Neuronal stem cell (in vitro differentiated cells): ENCODE measurements at regions not wholly inside any gene's neighbourhood (a gene's known extent, or its start where the extent isn't known, plus 50 kb on each side); places are given as distances from the start of the nearest gene placed in this dataset.

Source experiments
- DNase-seq: peaks from one replicate; pipeline ENCODE4 v3.0.0-alpha.2; 2013; ENCODE audit warnings: low spot score
- H2AFZ ChIP-seq: one replicate; pipeline ENCODE4 v1.6.1; 2013; ENCODE audit warnings: mild to moderate bottlenecking, low read length, inconsistent platforms
- H2AK5ac ChIP-seq: 2 replicates; pipeline ENCODE4 v1.6.1; 2013; ENCODE audit warnings: low read depth, mild to moderate bottlenecking, inconsistent platforms, low read length, moderate library complexity, mixed read lengths
- H2BK120ac ChIP-seq: 2 replicates; pipeline ENCODE4 v1.6.1; 2013; ENCODE audit warnings: low read depth, mild to moderate bottlenecking, inconsistent platforms, low read length, moderate library complexity, mixed read lengths
- H2BK12ac ChIP-seq: one replicate; pipeline ENCODE4 v1.6.1; 2013; ENCODE audit warnings: low read length, inconsistent platforms
- H2BK15ac ChIP-seq: 2 replicates; pipeline ENCODE4 v1.6.1; 2013; ENCODE audit warnings: mild to moderate bottlenecking, low read length, inconsistent platforms, mixed read lengths
- H2BK5ac ChIP-seq: one replicate; pipeline ENCODE4 v1.6.1; 2013; ENCODE audit warnings: inconsistent platforms, mild to moderate bottlenecking, low read length, moderate library complexity
- H3K14ac ChIP-seq: one replicate; pipeline ENCODE4 v1.6.1; 2013; ENCODE audit warnings: low read length, inconsistent platforms
- H3K18ac ChIP-seq: 2 replicates; pipeline ENCODE4 v1.6.1; 2013; ENCODE audit warnings: low read length, inconsistent platforms
- H3K23ac ChIP-seq: 2 replicates; pipeline ENCODE4 v1.6.1; 2013; ENCODE audit warnings: low read depth, mild to moderate bottlenecking, mixed read lengths, low read length, inconsistent platforms; ENCODE audit not compliant: poor library complexity
- H3K27ac ChIP-seq: replicated peaks from 3 replicates; pipeline ENCODE4 v1.5.1; 2013; ENCODE audit warnings: low read length, inconsistent platforms
- H3K27me3 ChIP-seq, 3 experiments: 2 replicates each; pipeline ENCODE4 v1.6.1; 2013; ENCODE audit warnings: low read length in 3 of 3, mild to moderate bottlenecking in 2 of 3, inconsistent platforms in 1 of 3, low read depth in 1 of 3, mixed read lengths in 1 of 3, moderate library complexity in 1 of 3; ENCODE audit not compliant: control insufficient read depth in 3 of 3, insufficient read depth in 3 of 3
- H3K36me3 ChIP-seq, 2 donors: replicated peaks in 1 of 2; 2 replicates each; pipeline ENCODE4 v1.6.1; 2013; ENCODE audit warnings: low read length in 2 of 2; ENCODE audit not compliant: control insufficient read depth in 2 of 2, insufficient read depth in 2 of 2
- H3K4ac ChIP-seq: 2 replicates; pipeline ENCODE4 v1.6.1; 2013; ENCODE audit warnings: inconsistent platforms, mild to moderate bottlenecking, low read length, moderate library complexity
- H3K4me1 ChIP-seq, 2 donors: 1 replicate in 1 of 2; 2 replicates in 1 of 2; pipeline ENCODE4 v1.6.1; 2013; ENCODE audit warnings: low read length in 2 of 2, low read depth in 1 of 2; ENCODE audit not compliant: control insufficient read depth in 2 of 2, insufficient read depth in 1 of 2
- H3K4me2 ChIP-seq: one replicate; pipeline ENCODE4 v1.6.1; 2013; ENCODE audit warnings: mild to moderate bottlenecking, low read length, inconsistent platforms; ENCODE audit not compliant: insufficient read depth, poor library complexity, severe bottlenecking
- H3K4me3 ChIP-seq, 2 donors: 2 replicates each; pipeline ENCODE4 v1.5.1; 2013; ENCODE audit warnings: low read length in 2 of 2, mild to moderate bottlenecking in 2 of 2, inconsistent platforms in 1 of 2, moderate library complexity in 1 of 2
- H3K79me1 ChIP-seq: one replicate; pipeline ENCODE4 v1.6.1; 2013; ENCODE audit warnings: low read depth, mild to moderate bottlenecking, inconsistent platforms, low read length, moderate library complexity
- H3K9ac ChIP-seq: one replicate; pipeline ENCODE4 v1.6.1; 2013; ENCODE audit warnings: mild to moderate bottlenecking, low read depth, low read length, inconsistent platforms; ENCODE audit not compliant: poor library complexity
- H3K9me3 ChIP-seq, 2 donors: replicated peaks in 1 of 2; 2 replicates each; pipeline versions ENCODE3 to v1.6.1; 2013; ENCODE audit warnings: low read length in 2 of 2, mild to moderate bottlenecking in 2 of 2, inconsistent platforms in 1 of 2, low read depth in 1 of 2, mixed read lengths in 1 of 2, moderate library complexity in 1 of 2; ENCODE audit not compliant: control insufficient read depth in 2 of 2, insufficient read depth in 1 of 2
- H4K8ac ChIP-seq: one replicate; pipeline ENCODE4 v1.6.1; 2013; ENCODE audit warnings: low read depth, mild to moderate bottlenecking, inconsistent platforms, low read length, moderate library complexity
- H4K91ac ChIP-seq: one replicate; pipeline ENCODE4 v1.6.1; 2013; ENCODE audit warnings: low read length, low read depth, mild to moderate bottlenecking, inconsistent platforms; ENCODE audit not compliant: poor library complexity
- WGBS, 2 donors: extraction: QIAGEN DNeasy Blood & Tissue Kit; methylation state at CpG; one replicate each; pipeline ENCODE4 v1.1.7; 2013; ENCODE audit warnings: missing lambda C conversion rate in 2 of 2, mixed read lengths in 1 of 2; ENCODE audit not compliant: insufficient read length in 2 of 2, insufficient replicate concordance in 1 of 2; ENCODE audit errors: extremely low coverage in 2 of 2; 5-methylcytosine and 5-hydroxymethylcytosine counted together

DNA sequence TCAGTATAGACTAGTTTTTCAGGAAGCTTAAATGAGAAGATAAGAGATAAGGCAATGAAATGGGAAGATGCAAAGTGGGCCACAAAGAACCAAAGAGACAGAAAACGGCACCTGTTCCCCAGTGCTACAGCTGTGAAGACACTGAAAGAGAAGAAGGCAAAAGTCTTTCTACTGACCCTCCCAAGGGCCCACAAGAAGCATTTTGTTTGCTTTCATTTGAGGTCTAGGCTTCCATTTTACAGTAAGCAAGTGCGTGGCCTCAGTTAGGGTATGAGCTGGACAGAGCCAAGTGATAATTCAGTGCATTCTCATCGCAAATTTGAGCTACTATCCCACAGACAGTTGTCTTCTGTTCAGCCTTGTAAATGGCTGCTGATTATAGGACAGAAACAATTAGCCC, 53.4 kb upstream of the STK17B start:
- no peak for DNase-seq

DNA sequence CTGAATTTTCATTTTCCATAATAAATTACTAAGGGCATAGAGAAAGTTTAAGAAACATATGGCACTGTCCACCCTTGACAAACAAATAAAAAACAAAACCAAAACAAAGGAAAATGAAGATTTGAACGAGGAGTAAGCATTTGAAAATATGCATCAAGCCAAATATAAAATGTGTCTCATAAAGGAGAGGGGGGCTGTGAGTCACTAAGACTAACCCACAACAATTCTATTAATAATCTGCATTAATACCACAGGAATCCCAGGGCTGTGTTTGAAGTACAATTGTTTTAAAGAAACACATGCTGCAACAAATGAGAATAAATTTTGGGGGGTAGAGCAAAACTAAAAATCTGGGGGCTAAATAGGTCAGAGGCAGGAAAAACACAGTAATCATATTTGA, 53.8 kb upstream of the STK17B start:
- H2BK5ac ChIP-seq, result no peak overlapping the region

More for the DNA sequence above, 53.4 kb upstream of the STK17B start:
- Histone ChIP-seq H3K27ac (no peak overlapping the region), H3K23ac (no peak overlapping the region), H3K9ac (no peak overlapping the region), H3K4me2 (no peak overlapping the region), H2AFZ (no peak overlapping the region), H4K91ac (no peak overlapping the region), H3K79me1 (no peaks in the 10 kb centered on the region), H2AK5ac (no peak overlapping the region), H3K14ac (no peak overlapping the region), H3K36me3 (no peaks in the 10 kb centered on the region), H3K4ac (no peak overlapping the region), H3K4me3 (no peak overlapping the region), H4K8ac (no peak overlapping the region), H2BK120ac (no peak overlapping the region), H3K27me3 (no peaks in the 10 kb centered on the region), H2BK12ac (no peak overlapping the region), H3K4me1 (no peaks in the 10 kb centered on the region), H2BK5ac (no peak overlapping the region), H3K9me3 (no peaks in the 10 kb centered on the region), H3K18ac (no peak overlapping the region), H2BK15ac (no peak overlapping the region)
- WGBS, 2 donors, result no CpG with 5 or more reads among the region's 3 CpGs

DNA sequence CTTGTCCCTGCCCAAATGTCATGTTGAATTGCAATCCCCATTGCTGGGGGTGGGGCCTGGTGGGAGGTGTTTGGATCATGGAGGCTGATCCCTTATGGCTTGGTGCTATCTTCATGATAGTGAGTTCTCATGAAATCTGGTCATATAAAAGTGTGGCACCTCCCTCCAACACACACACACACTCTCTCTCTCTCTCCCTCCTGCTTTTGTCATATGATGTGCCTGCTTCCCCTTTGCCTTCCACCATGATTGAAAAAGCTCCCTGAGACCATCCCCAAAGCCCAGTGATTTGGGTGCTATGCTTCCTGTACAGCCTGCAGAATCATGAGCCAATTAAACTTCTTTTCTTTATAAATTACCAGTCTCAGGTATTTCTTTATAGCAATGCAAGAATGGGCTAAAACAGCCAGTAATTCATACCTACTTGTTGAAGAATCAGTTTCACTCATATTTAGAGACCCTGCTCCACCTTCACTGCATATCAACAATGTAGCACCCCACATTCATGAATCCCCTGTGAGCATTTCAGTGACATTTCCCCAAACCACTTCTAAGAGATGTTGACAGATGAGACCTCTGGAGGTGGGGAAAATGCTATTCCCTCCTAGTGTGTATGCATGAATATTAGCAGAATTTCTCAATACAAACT, 54.8 kb upstream of the STK17B start:
- Histone ChIP-seq H2AK5ac (no peak overlapping the region), H2BK5ac (no peak overlapping the region), H4K91ac (no peak overlapping the region), H3K36me3 (no peaks in the 10 kb centered on the region), H3K27me3 (no peaks in the 10 kb centered on the region), H2AFZ (no peak overlapping the region), H2BK12ac (no peak overlapping the region), H3K18ac (no peak overlapping the region), H3K4ac (no peak overlapping the region), H3K27ac (no peak overlapping the region), H3K4me1 (no peaks in the 10 kb centered on the region), H3K9ac (no peak overlapping the region), H3K4me2 (no peak overlapping the region), H3K23ac (no peak overlapping the region), H2BK15ac (no peak overlapping the region), H3K9me3 (no peaks in the 10 kb centered on the region), H3K4me3 (no peak overlapping the region), H4K8ac (no peak overlapping the region), H3K79me1 (no peaks in the 10 kb centered on the region), H2BK120ac (no peak overlapping the region), H3K14ac (no peak overlapping the region)
- DNase-seq, result no peak

More for the DNA sequence above, 53.8 kb upstream of the STK17B start:
- Histone ChIP-seq H3K14ac (no peak overlapping the region), H2AK5ac (no peak overlapping the region), H2BK120ac (no peak overlapping the region), H3K4me1 (no peaks in the 10 kb centered on the region), H2BK15ac (no peak overlapping the region), H2BK12ac (no peak overlapping the region), H2AFZ (no peak overlapping the region), H3K4me3 (no peak overlapping the region), H3K36me3 (no peaks in the 10 kb centered on the region), H3K23ac (no peak overlapping the region), H3K27ac (no peak overlapping the region), H3K9ac (no peak overlapping the region), H3K4ac (no peak overlapping the region), H3K79me1 (no peaks in the 10 kb centered on the region), H4K91ac (no peak overlapping the region), H4K8ac (no peak overlapping the region), H3K4me2 (no peak overlapping the region), H3K18ac (no peak overlapping the region), H3K9me3 (no peaks in the 10 kb centered on the region), H3K27me3 (no peaks in the 10 kb centered on the region)
- no CpG with 5 or more reads among the region's 1 CpG for WGBS, 2 donors
- no peak for DNase-seq

DNA sequence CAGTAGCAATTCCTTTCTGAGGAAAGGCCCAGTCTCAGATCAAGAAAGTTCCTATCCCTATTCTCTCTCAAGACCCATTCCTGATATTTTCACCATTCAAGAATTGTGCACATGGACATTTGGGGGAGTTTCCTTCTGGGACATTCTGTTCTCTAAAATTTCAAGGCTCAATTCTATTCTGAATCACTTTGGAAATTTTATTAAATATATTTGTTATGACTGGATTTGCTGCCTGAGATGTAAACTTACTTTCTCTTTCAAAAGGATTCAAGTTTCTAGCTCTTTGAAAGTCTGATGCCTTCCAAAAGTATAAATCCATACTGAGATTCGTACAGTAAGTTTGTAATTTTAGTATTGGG, 55.3 kb upstream of the STK17B start:
- Histone ChIP-seq H2BK120ac (no peak overlapping the region), H3K27ac (no peak overlapping the region), H3K4me2 (no peak overlapping the region), H2BK5ac (no peak overlapping the region), H2AK5ac (no peak overlapping the region), H3K18ac (no peak overlapping the region), H3K27me3 (no peaks in the 10 kb centered on the region), H3K36me3 (no peaks in the 10 kb centered on the region), H3K4ac (no peak overlapping the region), H2BK12ac (no peak overlapping the region), H2AFZ (no peak overlapping the region), H2BK15ac (no peak overlapping the region), H3K4me1 (no peaks in the 10 kb centered on the region), H3K14ac (no peak overlapping the region), H4K8ac (no peak overlapping the region), H3K4me3 (no peak overlapping the region), H3K23ac (no peak overlapping the region), H3K9me3 (no peaks in the 10 kb centered on the region), H3K79me1 (no peaks in the 10 kb centered on the region), H3K9ac (no peak overlapping the region), H4K91ac (no peak overlapping the region)
- DNase-seq, result no peak
- no CpG with 5 or more reads among the region's 1 CpG for WGBS, 2 donors
